ENCODE measurements at regions not wholly inside any gene's neighbourhood (a gene's known extent, or its start where the extent isn't known, plus 50 kb on each side); places are given as distances from the start of the nearest gene placed in this dataset.
"Not testable (repeated sequence)": the region's sequence is repeated elsewhere in the genome, so short reads cannot be mapped to it uniquely, and the experiment has no call there.

- H3K9ac ChIP-seq (ENCODE audit: low read length in 5 of 5); H3K27ac ChIP-seq (ENCODE audit: low read depth, low read length); H3K36me3 ChIP-seq (ENCODE audit: control insufficient read depth in 5 of 5, insufficient read depth in 5 of 5, low read length in 5 of 5); H3K9me3 ChIP-seq (ENCODE audit: control insufficient read depth in 5 of 5, low read length in 5 of 5); H3K4me3 ChIP-seq (ENCODE audit: low read depth in 1 of 5, low read length in 5 of 5); H3K27me3 ChIP-seq (ENCODE audit: control insufficient read depth in 5 of 5, insufficient read depth in 4 of 5, low read length in 5 of 5): not testable (repeated sequence)
- peaks cover 0 to 15% (median 6%) of the 10 kb centered on the region in 5 donors for H3K4me1 ChIP-seq (ENCODE audit: control insufficient read depth in 5 of 5, insufficient read depth in 5 of 5, low read length in 5 of 5)
These were observed 154.9 kb upstream of the PLGLB2 start for GRCh38 chr2:87592974-87593373.

GRCh38 chr2:87593784-87594610 is 153.9 kb upstream of the PLGLB2 start:
- H3K27ac ChIP-seq (ENCODE audit: low read depth, low read length); H3K27me3 ChIP-seq (ENCODE audit: control insufficient read depth in 5 of 5, insufficient read depth in 4 of 5, low read length in 5 of 5); H3K9ac ChIP-seq (ENCODE audit: low read length in 5 of 5); H3K9me3 ChIP-seq (ENCODE audit: control insufficient read depth in 5 of 5, low read length in 5 of 5); H3K36me3 ChIP-seq (ENCODE audit: control insufficient read depth in 5 of 5, insufficient read depth in 5 of 5, low read length in 5 of 5); H3K4me3 ChIP-seq (ENCODE audit: low read depth in 1 of 5, low read length in 5 of 5): not testable (repeated sequence)
- H3K4me1 ChIP-seq (ENCODE audit: control insufficient read depth in 5 of 5, insufficient read depth in 5 of 5, low read length in 5 of 5): peaks cover 0 to 15% (median 6%) of the 10 kb centered on the region in 5 donors

- not testable (repeated sequence) for H3K4me3 ChIP-seq (ENCODE audit: low read depth in 1 of 5, low read length in 5 of 5); H3K36me3 ChIP-seq (ENCODE audit: control insufficient read depth in 5 of 5, insufficient read depth in 5 of 5, low read length in 5 of 5); H3K27ac ChIP-seq (ENCODE audit: low read depth, low read length); H3K9me3 ChIP-seq (ENCODE audit: control insufficient read depth in 5 of 5, low read length in 5 of 5); H3K9ac ChIP-seq (ENCODE audit: low read length in 5 of 5); H3K27me3 ChIP-seq (ENCODE audit: control insufficient read depth in 5 of 5, insufficient read depth in 4 of 5, low read length in 5 of 5)
- peaks cover 0 to 15% (median 6%) of the 10 kb centered on the region in 5 donors for H3K4me1 ChIP-seq (ENCODE audit: control insufficient read depth in 5 of 5, insufficient read depth in 5 of 5, low read length in 5 of 5)
These were observed 153.3 kb upstream of the PLGLB2 start for GRCh38 chr2:87594611-87594992.

DNA sequence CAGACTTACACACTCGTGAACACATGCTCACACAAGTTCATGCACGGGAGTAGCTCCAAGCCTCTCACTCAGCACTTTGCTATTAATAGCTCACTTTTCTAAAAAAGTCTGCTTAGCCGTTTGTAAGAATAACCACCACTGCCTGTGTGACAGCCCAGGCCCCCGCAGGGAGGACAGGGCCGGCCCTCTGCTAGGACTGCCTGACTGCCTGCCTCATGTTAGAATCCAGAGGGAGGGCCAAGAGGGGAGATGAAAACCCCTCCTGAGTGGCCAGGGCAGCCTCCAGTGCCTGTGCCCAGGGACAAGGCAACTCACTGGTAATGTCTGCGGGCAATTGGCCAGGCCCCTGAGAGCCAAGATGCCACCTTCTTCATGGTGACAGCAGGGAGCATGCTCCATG is 152.9 kb upstream of the PLGLB2 start:
- not testable (repeated sequence) for H3K36me3 ChIP-seq (ENCODE audit: control insufficient read depth in 5 of 5, insufficient read depth in 5 of 5, low read length in 5 of 5); H3K9me3 ChIP-seq (ENCODE audit: control insufficient read depth in 5 of 5, low read length in 5 of 5); H3K4me3 ChIP-seq (ENCODE audit: low read depth in 1 of 5, low read length in 5 of 5); H3K9ac ChIP-seq (ENCODE audit: low read length in 5 of 5); H3K27me3 ChIP-seq (ENCODE audit: control insufficient read depth in 5 of 5, insufficient read depth in 4 of 5, low read length in 5 of 5); H3K27ac ChIP-seq (ENCODE audit: low read depth, low read length)
- H3K4me1 ChIP-seq (ENCODE audit: control insufficient read depth in 5 of 5, insufficient read depth in 5 of 5, low read length in 5 of 5): peaks cover 0 to 15% (median 6%) of the 10 kb centered on the region in 5 donors

DNA sequence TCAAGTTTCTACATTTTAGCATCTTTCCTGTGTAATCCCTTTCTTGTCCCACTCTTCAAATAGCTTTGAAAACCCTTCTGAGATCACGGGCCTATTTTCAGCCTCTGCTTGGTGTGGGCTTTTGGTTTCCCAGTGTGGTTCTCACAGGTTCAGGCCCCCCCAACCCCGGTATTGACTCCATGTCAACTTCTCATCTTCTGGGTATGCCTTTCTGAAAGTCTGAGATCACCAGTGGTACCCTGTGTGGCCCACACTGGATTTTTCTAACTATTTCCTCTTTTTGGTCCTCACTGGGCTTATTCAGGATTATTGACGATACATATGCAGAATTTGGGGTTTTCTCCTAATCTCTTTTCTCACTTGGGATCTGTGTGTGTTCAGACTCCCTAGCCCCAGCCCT is 146.9 kb upstream of the PLGLB2 start:
- not testable (repeated sequence) for H3K9ac ChIP-seq (ENCODE audit: low read length in 5 of 5); H3K4me3 ChIP-seq (ENCODE audit: low read depth in 1 of 5, low read length in 5 of 5); H3K4me1 ChIP-seq (ENCODE audit: control insufficient read depth in 5 of 5, insufficient read depth in 5 of 5, low read length in 5 of 5); H3K27ac ChIP-seq (ENCODE audit: low read depth, low read length); H3K36me3 ChIP-seq (ENCODE audit: control insufficient read depth in 5 of 5, insufficient read depth in 5 of 5, low read length in 5 of 5); H3K9me3 ChIP-seq (ENCODE audit: control insufficient read depth in 5 of 5, low read length in 5 of 5); H3K27me3 ChIP-seq (ENCODE audit: control insufficient read depth in 5 of 5, insufficient read depth in 4 of 5, low read length in 5 of 5)

- H3K27me3 ChIP-seq (ENCODE audit: control insufficient read depth in 5 of 5, insufficient read depth in 4 of 5, low read length in 5 of 5); H3K36me3 ChIP-seq (ENCODE audit: control insufficient read depth in 5 of 5, insufficient read depth in 5 of 5, low read length in 5 of 5); H3K27ac ChIP-seq (ENCODE audit: low read depth, low read length); H3K9me3 ChIP-seq (ENCODE audit: control insufficient read depth in 5 of 5, low read length in 5 of 5); H3K9ac ChIP-seq (ENCODE audit: low read length in 5 of 5); H3K4me3 ChIP-seq (ENCODE audit: low read depth in 1 of 5, low read length in 5 of 5); H3K4me1 ChIP-seq (ENCODE audit: control insufficient read depth in 5 of 5, insufficient read depth in 5 of 5, low read length in 5 of 5): not testable (repeated sequence)
These were observed 145.8 kb upstream of the PLGLB2 start for GRCh38 chr2:87602118-87602517.

- not testable (repeated sequence) for H3K4me1 ChIP-seq (ENCODE audit: control insufficient read depth in 5 of 5, insufficient read depth in 5 of 5, low read length in 5 of 5); H3K36me3 ChIP-seq (ENCODE audit: control insufficient read depth in 5 of 5, insufficient read depth in 5 of 5, low read length in 5 of 5); H3K27ac ChIP-seq (ENCODE audit: low read depth, low read length); H3K9me3 ChIP-seq (ENCODE audit: control insufficient read depth in 5 of 5, low read length in 5 of 5); H3K4me3 ChIP-seq (ENCODE audit: low read depth in 1 of 5, low read length in 5 of 5); H3K27me3 ChIP-seq (ENCODE audit: control insufficient read depth in 5 of 5, insufficient read depth in 4 of 5, low read length in 5 of 5); H3K9ac ChIP-seq (ENCODE audit: low read length in 5 of 5)
These were observed 145.2 kb upstream of the PLGLB2 start for GRCh38 chr2:87602728-87603127.

- H3K27ac ChIP-seq (ENCODE audit: low read depth, low read length); H3K9ac ChIP-seq (ENCODE audit: low read length in 5 of 5); H3K9me3 ChIP-seq (ENCODE audit: control insufficient read depth in 5 of 5, low read length in 5 of 5); H3K4me1 ChIP-seq (ENCODE audit: control insufficient read depth in 5 of 5, insufficient read depth in 5 of 5, low read length in 5 of 5); H3K36me3 ChIP-seq (ENCODE audit: control insufficient read depth in 5 of 5, insufficient read depth in 5 of 5, low read length in 5 of 5); H3K4me3 ChIP-seq (ENCODE audit: low read depth in 1 of 5, low read length in 5 of 5); H3K27me3 ChIP-seq (ENCODE audit: control insufficient read depth in 5 of 5, insufficient read depth in 4 of 5, low read length in 5 of 5): not testable (repeated sequence)
These were observed 144.2 kb upstream of the PLGLB2 start for GRCh38 chr2:87603418-87604278.

- H3K27ac ChIP-seq (ENCODE audit: low read depth, low read length); H3K27me3 ChIP-seq (ENCODE audit: control insufficient read depth in 5 of 5, insufficient read depth in 4 of 5, low read length in 5 of 5); H3K4me1 ChIP-seq (ENCODE audit: control insufficient read depth in 5 of 5, insufficient read depth in 5 of 5, low read length in 5 of 5); H3K36me3 ChIP-seq (ENCODE audit: control insufficient read depth in 5 of 5, insufficient read depth in 5 of 5, low read length in 5 of 5); H3K9ac ChIP-seq (ENCODE audit: low read length in 5 of 5); H3K9me3 ChIP-seq (ENCODE audit: control insufficient read depth in 5 of 5, low read length in 5 of 5); H3K4me3 ChIP-seq (ENCODE audit: low read depth in 1 of 5, low read length in 5 of 5): not testable (repeated sequence)
These were observed 143.5 kb upstream of the PLGLB2 start for GRCh38 chr2:87604279-87604818.

DNA sequence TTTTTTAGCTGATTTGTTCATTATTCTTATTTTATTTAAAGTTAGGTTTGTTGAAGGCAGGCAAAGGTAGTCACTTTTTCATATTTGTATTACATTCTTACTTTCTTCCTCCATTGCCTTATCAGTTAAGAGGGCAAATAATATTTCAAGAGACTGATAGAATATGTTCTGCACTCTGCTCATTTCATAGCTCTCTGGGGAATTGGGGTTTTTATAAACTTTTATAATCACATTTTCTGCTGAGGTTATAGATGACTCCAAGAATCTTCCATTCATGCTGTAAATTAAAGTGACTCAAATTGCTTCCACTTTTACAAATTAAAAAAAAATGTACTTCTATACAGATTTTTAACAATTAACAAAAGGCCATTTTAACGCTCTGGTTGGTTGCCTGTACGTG is 142.9 kb upstream of the PLGLB2 start:
- H3K27ac ChIP-seq (ENCODE audit: low read depth, low read length); H3K36me3 ChIP-seq (ENCODE audit: control insufficient read depth in 5 of 5, insufficient read depth in 5 of 5, low read length in 5 of 5); H3K9me3 ChIP-seq (ENCODE audit: control insufficient read depth in 5 of 5, low read length in 5 of 5); H3K4me1 ChIP-seq (ENCODE audit: control insufficient read depth in 5 of 5, insufficient read depth in 5 of 5, low read length in 5 of 5); H3K27me3 ChIP-seq (ENCODE audit: control insufficient read depth in 5 of 5, insufficient read depth in 4 of 5, low read length in 5 of 5); H3K9ac ChIP-seq (ENCODE audit: low read length in 5 of 5); H3K4me3 ChIP-seq (ENCODE audit: low read depth in 1 of 5, low read length in 5 of 5): not testable (repeated sequence)

All from subcutaneous abdominal adipose tissue (tissue), 5 donors.